NCI-H748 treated with DMSO at 0.1 percent for 48 hours (cell line): ENCODE measurements at regions not wholly inside any gene's neighbourhood (a gene's known extent, or its start where the extent isn't known, plus 50 kb on each side); places are given as distances from the start of the nearest gene placed in this dataset.
"Not testable (repeated sequence)": the region's sequence is repeated elsewhere in the genome, so short reads cannot be mapped to it uniquely, and the experiment has no call there.

Experiments
- DNase-seq: peaks from one replicate; lab custom pipeline; 2025; lab: John Stamatoyannopoulos, UW

- not testable (repeated sequence) for DNase-seq
These were observed 588.0 kb upstream of the DEFB115 start for GRCh38 chr20:30669330-30670029.

DNA sequence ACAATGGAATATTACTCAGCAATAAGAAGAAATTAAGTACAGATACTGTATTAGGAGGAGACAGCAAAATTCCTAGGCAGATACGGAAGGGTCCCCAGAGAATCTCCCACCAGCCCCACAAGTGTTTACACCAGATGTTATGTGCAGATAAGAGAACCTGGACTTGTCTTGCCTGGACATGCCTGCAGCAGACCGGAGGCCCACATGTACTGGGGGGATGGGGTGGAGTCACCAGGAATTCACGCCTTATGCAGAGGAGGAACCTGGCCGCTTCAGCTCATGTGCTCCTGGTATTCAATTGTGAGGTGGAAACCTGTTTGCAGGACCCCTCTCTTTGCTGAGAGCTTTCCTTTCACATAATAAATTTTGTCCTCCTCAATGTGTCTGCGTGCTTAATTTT is 586.3 kb upstream of the DEFB115 start:
- DNase-seq, result not testable (repeated sequence)

- DNase-seq, result not testable (repeated sequence)
These were observed 581.4 kb upstream of the DEFB115 start for GRCh38 chr20:30675988-30676564.

- not testable (repeated sequence) for DNase-seq
These were observed 575.2 kb upstream of the DEFB115 start for GRCh38 chr20:30682236-30682635.

DNA sequence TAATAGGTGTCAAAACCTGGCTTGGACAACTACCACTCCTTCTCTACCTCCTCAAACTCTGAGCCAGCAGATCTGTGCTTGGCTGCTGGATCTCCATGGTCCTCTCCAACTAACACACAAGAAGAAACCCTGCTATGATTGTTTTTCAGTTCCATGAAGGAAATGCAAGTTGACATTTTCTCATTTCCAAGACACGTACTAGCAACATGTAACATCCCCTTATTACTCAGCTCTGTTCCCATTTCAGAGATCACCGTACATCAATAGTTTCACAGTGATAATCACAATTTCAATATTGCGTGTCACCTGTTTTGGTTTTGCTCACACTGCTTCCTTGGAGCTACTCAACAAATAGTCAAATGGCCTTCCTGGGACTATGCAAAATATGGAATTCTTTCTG is 544.6 kb upstream of the DEFB115 start:
- not testable (repeated sequence) for DNase-seq

DNA sequence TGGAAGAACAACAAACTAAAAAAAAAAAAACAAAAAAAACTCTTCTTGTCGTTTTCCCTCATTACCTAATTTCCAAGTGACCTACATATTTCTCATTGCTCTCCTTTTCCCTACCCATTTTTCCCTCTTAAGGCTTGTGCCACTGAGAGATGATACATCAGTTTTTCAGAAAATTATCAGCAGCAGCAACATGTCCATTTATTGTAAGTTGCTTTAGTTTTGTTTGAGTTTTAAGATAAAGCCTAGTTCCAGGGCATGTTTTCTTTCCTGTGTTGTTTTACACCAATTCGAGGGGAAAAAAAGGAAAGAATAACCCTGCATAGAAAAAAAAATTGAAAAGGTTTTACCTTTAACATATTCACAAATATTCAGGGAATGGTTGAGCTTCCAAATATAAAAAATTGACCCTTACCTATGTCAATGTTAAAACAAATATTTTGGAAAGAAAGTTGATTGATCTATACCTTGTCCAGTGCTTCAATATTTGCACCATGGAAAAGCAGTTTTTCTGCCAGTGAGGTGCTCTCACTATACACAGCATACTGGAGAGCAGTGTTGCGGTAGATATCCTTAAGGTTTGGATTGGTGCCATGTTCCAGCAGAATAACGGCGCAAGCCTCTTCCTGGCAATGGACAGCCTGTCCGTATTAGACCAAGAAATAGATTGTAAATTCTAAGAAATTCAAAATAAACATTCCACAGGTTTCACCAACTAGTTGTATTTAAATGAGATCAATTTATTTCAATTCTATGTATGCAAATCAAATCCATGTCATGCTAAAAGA is 537.9 kb upstream of the DEFB115 start:
- not testable (repeated sequence) for DNase-seq

- not testable (repeated sequence) for DNase-seq
These were observed 534.0 kb upstream of the DEFB115 start for GRCh38 chr20:30723511-30723910.

- DNase-seq, result peak; percentile 2
These were observed 533.4 kb upstream of the DEFB115 start for GRCh38 chr20:30723934-30724687.

DNA sequence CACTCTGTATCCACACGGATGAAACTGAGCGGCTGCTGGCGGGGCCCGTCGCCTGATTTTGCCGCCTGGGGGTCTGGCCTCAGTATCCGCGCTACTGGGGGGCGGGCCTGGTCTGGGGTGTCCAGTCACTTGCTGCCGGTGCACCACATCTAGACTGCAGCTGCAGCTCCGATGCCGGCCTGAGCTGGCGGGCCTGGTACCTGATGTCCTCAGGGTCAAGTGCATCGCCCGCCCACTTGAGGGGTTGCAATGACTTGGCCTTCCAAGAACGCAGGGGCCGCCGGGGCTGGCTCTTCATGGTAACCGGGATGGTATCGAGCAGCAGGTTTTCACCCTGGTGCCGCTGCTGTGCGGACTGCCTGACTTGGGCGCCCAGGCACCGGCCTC is 532.8 kb upstream of the DEFB115 start:
- not testable (repeated sequence) for DNase-seq

DNA sequence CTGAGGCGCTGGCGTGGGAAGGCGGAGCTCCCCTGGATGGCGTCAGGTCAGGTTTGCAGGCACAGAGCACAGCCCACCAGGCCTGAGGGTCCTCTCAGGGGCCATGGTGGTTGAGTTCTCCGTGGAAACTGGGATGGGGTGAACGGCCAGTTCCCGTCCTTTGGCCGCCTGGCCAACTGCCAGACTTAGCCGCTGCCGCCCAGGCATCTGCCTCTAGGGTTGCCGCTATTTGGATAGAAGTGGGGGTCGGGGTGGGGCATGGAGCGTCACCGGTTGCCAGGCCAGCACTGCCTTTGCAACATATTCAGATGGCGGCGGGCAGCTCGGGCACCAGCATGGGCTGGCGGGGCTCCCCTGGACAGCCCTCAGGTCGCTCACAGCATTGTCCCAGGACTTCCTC is 532.3 kb upstream of the DEFB115 start:
- DNase-seq, result not testable (repeated sequence)

DNA sequence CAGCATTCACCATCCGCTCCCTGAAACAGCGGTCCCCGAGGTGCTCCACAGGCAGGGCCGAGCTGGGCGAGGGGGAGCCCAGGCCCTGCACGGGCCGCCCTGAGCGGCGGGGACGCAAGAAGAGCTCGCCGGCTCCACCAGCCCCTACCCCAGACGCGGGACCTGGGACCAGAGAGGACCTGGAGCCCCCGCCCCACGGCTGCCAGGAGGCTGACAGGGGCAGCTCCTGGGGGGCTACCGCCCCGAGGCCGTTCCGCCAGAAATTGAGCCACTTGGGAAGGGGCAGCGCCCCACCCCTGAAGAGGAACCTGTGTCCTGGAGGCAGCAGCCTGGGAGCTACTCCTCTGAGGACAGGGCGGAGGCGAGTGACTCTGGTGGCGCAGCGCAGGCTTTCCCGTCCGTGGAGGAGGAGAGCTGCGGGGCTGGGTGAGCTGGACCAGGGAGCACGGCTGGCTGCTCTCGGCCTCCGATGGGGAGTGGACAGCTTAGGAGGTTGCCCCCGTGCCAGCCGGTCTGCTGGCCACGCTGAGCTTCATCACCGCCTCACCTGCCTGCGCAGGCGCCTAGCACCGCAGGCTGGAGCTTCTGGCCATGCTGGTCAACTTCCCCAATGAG is 529.1 kb upstream of the DEFB115 start:
- DNase-seq, result not testable (repeated sequence)
